A549 (cell line): ENCODE measurements at regions not wholly inside any gene's neighbourhood (a gene's known extent, or its start where the extent isn't known, plus 50 kb on each side); places are given as distances from the start of the nearest gene placed in this dataset.

Experiments used
- ATAC-seq, 2 experiments: fragments of 200-7000 bp in 1 of 2; fragments of >200 bp in 1 of 2; cut with Nextera tagmentation in 1 of 2; cut with Tn5 transposase in 1 of 2; 3 replicates each; pipeline versions ENCODE4 v1.8.0 to v1.9.1; 2018 to 2020; ENCODE audit warnings: mild to moderate bottlenecking in 1 of 2, moderate library complexity in 1 of 2
- CTCF ChIA-PET: fragments of 300-600 bp; sonication (Branson Sonifier 250); formaldehyde crosslinking; extraction: SDS; loops from one replicate; lab custom pipeline; 2021; ENCODE audit warnings: antibody characterized with exemption, inconsistent platforms; lab: Yijun Ruan, JAX
- POLR2A ChIA-PET: fragments of 350-600 bp; formaldehyde crosslinking; extraction: SDS; loops from one replicate; lab custom pipeline; 2021; ENCODE audit warnings: antibody characterized with exemption, inconsistent platforms; lab: Yijun Ruan, JAX
- DNase-seq, 2 experiments: peaks; one replicate each; pipeline versions ENCODE4 v3.0.0 to v3.0.0-alpha.2; 2011 to 2016; ENCODE audit warnings: low read depth in 1 of 2, low spot score in 1 of 2
- FAIRE-seq: peaks from 2 replicates; lab custom pipeline; 2011; peaks lifted over from hg19 to GRCh38; lab: Jason Lieb, UNC
- H3K27ac ChIP-seq, 2 experiments: fragments of >200 bp; sonication (Bioruptor Twin); formaldehyde crosslinking; 3 replicates each; pipeline ENCODE4 v1.5.1; 2016 to 2017
- H3K4me1 ChIP-seq: fragments of >200 bp; sonication (Bioruptor Twin); formaldehyde crosslinking; 3 replicates; pipeline ENCODE4 v1.6.1; 2016
- H3K4me2 ChIP-seq: fragments of >200 bp; sonication (Bioruptor Twin); formaldehyde crosslinking; 3 replicates; pipeline ENCODE4 v1.6.1; 2016
- H3K4me3 ChIP-seq: fragments of >200 bp; sonication (Bioruptor Twin); formaldehyde crosslinking; 3 replicates; pipeline ENCODE4 v1.5.1; 2016
- H3K9me3 ChIP-seq: fragments of >200 bp; sonication (Bioruptor Twin); formaldehyde crosslinking; 3 replicates; pipeline ENCODE4 v1.6.1; 2016
- BCL3 ChIP-seq: fragments of >200 bp; sonication (Bioruptor Twin); formaldehyde crosslinking; IDR thresholded peaks from 3 replicates; pipeline ENCODE4 v1.6.1; 2016
- CBX8 ChIP-seq: fragments of 200-600 bp; sonication (generic); IDR thresholded peaks from 2 replicates; pipeline ENCODE4 v1.6.1; 2016
- CHD4 ChIP-seq: fragments of 200-600 bp; sonication (generic); IDR thresholded peaks from 2 replicates; pipeline ENCODE4 v1.6.1; 2016; ENCODE audit warnings: antibody characterized with exemption, mild to moderate bottlenecking, borderline replicate concordance
- E2F6 ChIP-seq: IDR thresholded peaks from 2 replicates; pipeline ENCODE4 v1.6.1; 2012; ENCODE audit warnings: low read depth, borderline replicate concordance
- EHF ChIP-seq: fragments of 250-450 bp; sonication (Bioruptor Pico); IDR thresholded peaks from 2 replicates; pipeline ENCODE4 v1.5.0; 2020; ENCODE audit warnings: mild to moderate bottlenecking
- ELK1 ChIP-seq: fragments of 150-350 bp; IDR thresholded peaks from 2 replicates; pipeline ENCODE4 v1.6.1; 2014; ENCODE audit warnings: low read depth, mild to moderate bottlenecking, low read length
- EP300 ChIP-seq, 2 experiments: fragments of >200 bp; sonication (Bioruptor Twin); formaldehyde crosslinking; IDR thresholded peaks; 2 replicates in 1 of 2; 3 replicates in 1 of 2; pipeline ENCODE4 v1.6.1; 2016 to 2017
- ESRRA ChIP-seq: fragments of 150-350 bp; IDR thresholded peaks from 2 replicates; pipeline ENCODE4 v1.6.1; 2014; ENCODE audit warnings: mild to moderate bottlenecking, low read length, borderline replicate concordance
- FOSL2 ChIP-seq, 2 experiments: fragments of 450-650 bp in 1 of 2; fragments of >200 bp in 1 of 2; sonication (Bioruptor Twin) in 1 of 2; formaldehyde crosslinking; IDR thresholded peaks; 2 replicates each; pipeline versions ENCODE4 v1.5.0 to v1.6.1; 2016 to 2020; ENCODE audit warnings: mild to moderate bottlenecking in 1 of 2, moderate library complexity in 1 of 2
- GATA3 ChIP-seq: IDR thresholded peaks from 2 replicates; pipeline ENCODE4 v1.6.1; 2012; ENCODE audit warnings: borderline replicate concordance
- HDAC2 ChIP-seq: fragments of 200-600 bp; sonication (generic); IDR thresholded peaks from 2 replicates; pipeline ENCODE4 v1.6.1; 2016
- MAFK ChIP-seq: fragments of 450-650 bp; IDR thresholded peaks from 2 replicates; pipeline ENCODE4 v1.6.1; 2014; ENCODE audit not compliant: partially characterized antibody
- MAX ChIP-seq: IDR thresholded peaks from 2 replicates; pipeline ENCODE4 v1.6.1; 2012
- MAZ ChIP-seq: fragments of 150-350 bp; IDR thresholded peaks from 2 replicates; pipeline ENCODE4 v1.6.1; 2014; ENCODE audit warnings: antibody characterized with exemption, low read depth, low read length, borderline replicate concordance
- MYC ChIP-seq: IDR thresholded peaks from 2 replicates; pipeline ENCODE4 v1.6.1; 2012; ENCODE audit warnings: mild to moderate bottlenecking, inconsistent platforms, low read length, improper control_type of control experiment, borderline replicate concordance
- PHF8 ChIP-seq: fragments of 200-600 bp; sonication (generic); IDR thresholded peaks from 2 replicates; pipeline ENCODE4 v1.6.1; 2016; ENCODE audit warnings: low read depth, mild to moderate bottlenecking, antibody characterized with exemption, moderate library complexity, borderline replicate concordance
- RARB ChIP-seq: fragments of 250-450 bp; sonication (Bioruptor Pico); IDR thresholded peaks from 2 replicates; pipeline ENCODE4 v1.8.0; 2021; ENCODE audit warnings: mild to moderate bottlenecking, moderate library complexity
- REST ChIP-seq: fragments of 200-600 bp; sonication (generic); IDR thresholded peaks from 2 replicates; pipeline ENCODE4 v1.6.1; 2016; ENCODE audit warnings: antibody characterized with exemption, mild to moderate bottlenecking, moderate library complexity
- RFX5 ChIP-seq: fragments of 450-650 bp; IDR thresholded peaks from 2 replicates; pipeline ENCODE4 v1.7.1; 2014; ENCODE audit warnings: antibody characterized with exemption, mild to moderate bottlenecking, moderate library complexity
- SMC3 ChIP-seq: fragments of >200 bp; sonication (Bioruptor Twin); formaldehyde crosslinking; IDR thresholded peaks from 3 replicates; pipeline ENCODE4 v1.6.1; 2018; ENCODE audit warnings: inconsistent platforms
- SREBF2 ChIP-seq: fragments of 450-650 bp; IDR thresholded peaks from 2 replicates; pipeline ENCODE4 v1.6.1; 2014; ENCODE audit warnings: mild to moderate bottlenecking, moderate library complexity
- TP53 ChIP-seq: fragments of 250-450 bp; sonication (Bioruptor Pico); IDR thresholded peaks from 2 replicates; pipeline ENCODE4 v1.5.0; 2021; ENCODE audit warnings: mild to moderate bottlenecking, moderate library complexity
- USF2 ChIP-seq: fragments of 450-650 bp; IDR thresholded peaks from 2 replicates; pipeline ENCODE4 v1.6.1; 2014; ENCODE audit warnings: antibody characterized with exemption
- ZC3H11A ChIP-seq: fragments of 450-650 bp; IDR thresholded peaks from 2 replicates; pipeline ENCODE4 v1.6.1; 2014; ENCODE audit warnings: antibody characterized with exemption, mild to moderate bottlenecking
- ZNF302 ChIP-seq: fragments of 250-450 bp; sonication (Bioruptor Pico); IDR thresholded peaks from 2 replicates; pipeline ENCODE4 v1.9.0; 2021; ENCODE audit warnings: inconsistent platforms, mild to moderate bottlenecking, moderate library complexity
- WGBS: methylation state at CpG from one replicate; pipeline ENCODE4 v1.1.6; 2017; ENCODE audit errors: missing lambda C conversion rate; 5-methylcytosine and 5-hydroxymethylcytosine counted together

GRCh38 chr6:141580131-141580530, 552.6 kb upstream of the GJE1 start:
- TF ChIP-seq EP300 (IDR thresholded peaks at IDR 0.05) = no peak
- no peak for TF ChIP-seq ZC3H11A
- no peak for TF ChIP-seq PHF8
- TF ChIP-seq RFX5 = no peak
- TF ChIP-seq EHF (CRISPR knock-in tag) = no peak
- no peak for TF ChIP-seq REST
- no peak for TF ChIP-seq HDAC2
- TF ChIP-seq RARB = no peak
- TF ChIP-seq MAZ = no peak
- no peak for TF ChIP-seq FOSL2 (IDR thresholded peaks at IDR 0.05)
- no peak for TF ChIP-seq FOSL2 (CRISPR knock-in tag; IDR thresholded peaks at IDR 0.05)
- TF ChIP-seq MAFK = no peak
- no peak for TF ChIP-seq SMC3
- TF ChIP-seq GATA3 = no peak
- TF ChIP-seq MAX = no peak
- no peak for DNase-seq
- no peak for ATAC-seq
- no peak overlapping the region for H3K4me2 ChIP-seq
- CTCF ChIA-PET = no interaction called here
- H3K9me3 ChIP-seq = no peaks in the 10 kb centered on the region
- FAIRE-seq = no peak
- no peak overlapping the region for H3K4me3 ChIP-seq
- POLR2A ChIA-PET = no interaction called here
- WGBS = 86% methylated on average over 4 of the region's 4 CpGs
- no peaks in the 10 kb centered on the region for H3K4me1 ChIP-seq
- no peak overlapping the region for H3K27ac ChIP-seq

GRCh38 chr6:141576751-141577150, 556.0 kb upstream of the GJE1 start:
- no peak overlapping the region for H3K4me3 ChIP-seq
- ChIA-PET CTCF (no interaction called here), POLR2A (no interaction called here)
- TF ChIP-seq ZC3H11A (no peak), GATA3 (no peak), BCL3 (no peak), ELK1 (no peak), MAZ (no peak), E2F6 (no peak), MYC (no peak), USF2 (no peak), CHD4 (no peak), SREBF2 (no peak), RARB (no peak), ZNF302 (no peak), ESRRA (no peak), CBX8 (no peak), TP53 (CRISPR knock-in tag) (no peak)
- no peak overlapping the region for H3K4me2 ChIP-seq
- ATAC-seq (no peak), DNase-seq (no peak), FAIRE-seq (no peak)
- no peak overlapping the region for H3K27ac ChIP-seq
- H3K9me3 ChIP-seq = no peaks in the 10 kb centered on the region
- no peaks in the 10 kb centered on the region for H3K4me1 ChIP-seq
